Ishikawa (cell line): ENCODE measurements at regions not wholly inside any gene's neighbourhood (a gene's known extent, or its start where the extent isn't known, plus 50 kb on each side); places are given as distances from the start of the nearest gene placed in this dataset.

ENCODE experiments used
- CEBPB ChIP-seq: IDR thresholded peaks from 2 replicates; pipeline ENCODE4 v1.6.1; 2012
- CREB1 ChIP-seq: IDR thresholded peaks from 2 replicates; pipeline ENCODE4 v1.6.1; 2012; ENCODE audit warnings: low read depth
- EGR1 ChIP-seq: IDR thresholded peaks from 2 replicates; pipeline ENCODE4 v1.6.1; 2012
- EP300 ChIP-seq: IDR thresholded peaks from 2 replicates; pipeline ENCODE4 v1.6.1; 2012; ENCODE audit warnings: borderline replicate concordance
- FOXM1 ChIP-seq: IDR thresholded peaks from 2 replicates; pipeline ENCODE4 v1.6.1; 2012; ENCODE audit warnings: low read depth, borderline replicate concordance
- MAX ChIP-seq: IDR thresholded peaks from 2 replicates; pipeline ENCODE4 v1.6.1; 2012
- NFIC ChIP-seq: IDR thresholded peaks from 2 replicates; pipeline ENCODE4 v1.6.1; 2012
- RAD21 ChIP-seq: IDR thresholded peaks from 2 replicates; pipeline ENCODE4 v1.6.1; 2012; ENCODE audit warnings: low read depth
- REST ChIP-seq: IDR thresholded peaks from 2 replicates; pipeline ENCODE4 v1.6.1; 2012; ENCODE audit warnings: low read depth, mild to moderate bottlenecking
- TAF1 ChIP-seq: IDR thresholded peaks from 2 replicates; pipeline ENCODE4 v1.6.1; 2012; ENCODE audit warnings: low read depth, mild to moderate bottlenecking
- TCF12 ChIP-seq: IDR thresholded peaks from 2 replicates; pipeline ENCODE4 v1.6.1; 2012; ENCODE audit warnings: low read depth
- TEAD4 ChIP-seq: IDR thresholded peaks from 2 replicates; pipeline ENCODE4 v1.6.1; 2012
- USF1 ChIP-seq: IDR thresholded peaks from 2 replicates; pipeline ENCODE4 v1.6.1; 2012
- YY1 ChIP-seq: IDR thresholded peaks from 2 replicates; pipeline ENCODE4 v1.6.1; 2012; ENCODE audit warnings: low read depth
- ZBTB7A ChIP-seq: IDR thresholded peaks from 2 replicates; pipeline ENCODE4 v1.6.1; 2012; ENCODE audit warnings: low read depth

GRCh38 chr10:64846700-64847099 is 1325.5 kb downstream of the REEP3 start:
- TF ChIP-seq CREB1 (no peak), TEAD4 (no peak), RAD21 (no peak), EGR1 (no peak), NFIC (no peak), MAX (no peak), USF1 (no peak)

GRCh38 chr10:64855941-64856340 is 1334.7 kb downstream of the REEP3 start:
- TF ChIP-seq FOXM1, result no peak
- TF ChIP-seq YY1, result no peak
- no peak for TF ChIP-seq EP300
- no peak for TF ChIP-seq CREB1
- no peak for TF ChIP-seq TEAD4
- TF ChIP-seq TAF1, result no peak
- TF ChIP-seq CEBPB, result no peak
- no peak for TF ChIP-seq RAD21
- TF ChIP-seq NFIC, result no peak
- no peak for TF ChIP-seq MAX
- no peak for TF ChIP-seq REST
- TF ChIP-seq ZBTB7A, result no peak
- TF ChIP-seq USF1, result no peak
- TF ChIP-seq EGR1, result no peak
- TF ChIP-seq TCF12, result no peak

- TF ChIP-seq EGR1 (no peak), YY1 (no peak)
These were observed 1338.7 kb downstream of the REEP3 start for GRCh38 chr10:64859911-64860310.

GRCh38 chr10:64863836-64864235 is 1342.6 kb downstream of the REEP3 start:
- TF ChIP-seq EGR1 (no peak), TCF12 (no peak), FOXM1 (no peak), CEBPB (no peak), TAF1 (no peak)

GRCh38 chr10:64867501-64867962 is 1346.3 kb downstream of the REEP3 start:
- no peak for TF ChIP-seq RAD21

- TF ChIP-seq NFIC (no peak), USF1 (no peak), TCF12 (no peak), MAX (no peak), CREB1 (no peak), TEAD4 (no peak), CEBPB (no peak), YY1 (no peak), ZBTB7A (no peak), RAD21 (no peak), TAF1 (no peak), EGR1 (no peak), REST (no peak), FOXM1 (no peak), EP300 (no peak)
These were observed 1351.9 kb downstream of the REEP3 start for GRCh38 chr10:64873088-64873487.

GRCh38 chr10:64873959-64874358 is 1352.8 kb downstream of the REEP3 start:
- no peak for TF ChIP-seq ZBTB7A
- TF ChIP-seq TCF12, result no peak
- no peak for TF ChIP-seq USF1
- no peak for TF ChIP-seq EP300
